ENCODE measurements at regions not wholly inside any gene's neighbourhood (a gene's known extent, or its start where the extent isn't known, plus 50 kb on each side); places are given as distances from the start of the nearest gene placed in this dataset.

GRCh38 chr14:28502517-28502916, 264.1 kb upstream of the FOXG1 start:
- no peak for DNase-seq

GRCh38 chr14:28515571-28515970, 251.0 kb upstream of the FOXG1 start:
- peak; percentile 86 for DNase-seq

GRCh38 chr14:28536889-28537288, 229.7 kb upstream of the FOXG1 start:
- DNase-seq, result no peak

GRCh38 chr14:28542040-28542439, 224.5 kb upstream of the FOXG1 start:
- peak; percentile 13 for DNase-seq

- no peak for DNase-seq
Measured at GRCh38 chr14:28565345-28565744, 201.2 kb upstream of the FOXG1 start.

GRCh38 chr14:28570391-28570790, 196.2 kb upstream of the FOXG1 start:
- peak; percentile 75 for DNase-seq

- DNase-seq, result peak; percentile 39
Measured at GRCh38 chr14:28571636-28572035, 195.0 kb upstream of the FOXG1 start.

- no peak for DNase-seq
Measured at GRCh38 chr14:28576523-28576922, 190.1 kb upstream of the FOXG1 start.

GRCh38 chr14:28577187-28577586, 189.4 kb upstream of the FOXG1 start:
- no peak for DNase-seq

- peak; percentile 87 for DNase-seq
Measured at GRCh38 chr14:28577711-28578131, 188.9 kb upstream of the FOXG1 start.

- DNase-seq, result no peak
Measured at GRCh38 chr14:28584951-28585350, 181.6 kb upstream of the FOXG1 start.

GRCh38 chr14:28589792-28590191, 176.8 kb upstream of the FOXG1 start:
- no peak for DNase-seq

GRCh38 chr14:28596391-28596790, 170.2 kb upstream of the FOXG1 start:
- peak; percentile 79 for DNase-seq

- DNase-seq, result no peak
Measured at GRCh38 chr14:28599191-28599590, 167.4 kb upstream of the FOXG1 start.

GRCh38 chr14:28599605-28600004, 167.0 kb upstream of the FOXG1 start:
- no peak for DNase-seq

GRCh38 chr14:28603606-28604005, 163.0 kb upstream of the FOXG1 start:
- DNase-seq, result no peak

GRCh38 chr14:28607661-28608060, 158.9 kb upstream of the FOXG1 start:
- no peak for DNase-seq

- DNase-seq, result no peak
Measured at GRCh38 chr14:28608443-28608842, 158.1 kb upstream of the FOXG1 start.

GRCh38 chr14:28608851-28609828, 157.4 kb upstream of the FOXG1 start:
- DNase-seq, result peak; percentile 57

- no peak for DNase-seq
Measured at GRCh38 chr14:28612414-28612813, 154.2 kb upstream of the FOXG1 start.

GRCh38 chr14:28613532-28613931, 153.1 kb upstream of the FOXG1 start:
- no peak for DNase-seq

GRCh38 chr14:28626780-28627179, 139.8 kb upstream of the FOXG1 start:
- DNase-seq, result no peak

GRCh38 chr14:28629328-28630004, 137.1 kb upstream of the FOXG1 start:
- no peak for DNase-seq

GRCh38 chr14:28630100-28630499, 136.5 kb upstream of the FOXG1 start:
- no peak for DNase-seq

Measured in fibroblast of skin of abdomen (primary cell).